ENCODE measurements at regions not wholly inside any gene's neighbourhood (a gene's known extent, or its start where the extent isn't known, plus 50 kb on each side); places are given as distances from the start of the nearest gene placed in this dataset.

- no peaks in the 10 kb centered on the region for H3K36me3 Mint-ChIP-seq (ENCODE audit: low read depth)
- no peaks in the 10 kb centered on the region for H3K9me3 Mint-ChIP-seq (ENCODE audit: low read depth)
- H3K4me1 Mint-ChIP-seq, result no peaks in the 10 kb centered on the region
- CTCF ChIA-PET, result interaction anchor here (1.0 kb wide), 1 partner anchor 119 kb away, joined by 3 read pairs; no protein-coding TSS in a partner anchor
- POLR2A ChIA-PET, result no interaction called here
- no peak overlapping the region for H3K4me3 Mint-ChIP-seq
- DNase-seq (no peak), ATAC-seq (no peak)
- H3K27me3 Mint-ChIP-seq, result peaks cover 6% of the 10 kb centered on the region
- H3K27ac Mint-ChIP-seq, result no peak overlapping the region
- intact Hi-C loops (cut with DNase I, micrococcal nuclease), result no loop called here
These were observed 205.4 kb downstream of the HLX start for GRCh38 chr1:221084681-221085080.

GRCh38 chr1:221085701-221086375 lies 206.6 kb downstream of the HLX start:
- ATAC-seq, result no peak
- H3K4me3 Mint-ChIP-seq, result no peak overlapping the region

GRCh38 chr1:221087919-221088318 lies 208.7 kb downstream of the HLX start:
- no peaks in the 10 kb centered on the region for H3K4me1 Mint-ChIP-seq
- H3K36me3 Mint-ChIP-seq (ENCODE audit: low read depth), result no peaks in the 10 kb centered on the region
- ChIA-PET POLR2A (no interaction called here), CTCF (no interaction called here)
- DNase-seq (no peak), ATAC-seq (no peak)
- no peak overlapping the region for H3K27ac Mint-ChIP-seq
- no peaks in the 10 kb centered on the region for H3K9me3 Mint-ChIP-seq (ENCODE audit: low read depth)
- intact Hi-C loops (cut with DNase I, micrococcal nuclease), result no loop called here
- H3K27me3 Mint-ChIP-seq, result peaks cover 4% of the 10 kb centered on the region
- no peak overlapping the region for H3K4me3 Mint-ChIP-seq

More at GRCh38 chr1:221085701-221086375, 206.6 kb downstream of the HLX start:
- Mint-ChIP-seq H3K27ac (no peak overlapping the region), H3K4me1 (no peaks in the 10 kb centered on the region), H3K36me3 (ENCODE audit: low read depth) (no peaks in the 10 kb centered on the region), H3K27me3 (peaks cover 6% of the 10 kb centered on the region), H3K9me3 (ENCODE audit: low read depth) (no peaks in the 10 kb centered on the region)
- intact Hi-C loops (cut with DNase I, micrococcal nuclease), result no loop called here
- DNase-seq, result no peak
- ChIA-PET POLR2A (no interaction called here), CTCF (no interaction called here)

GRCh38 chr1:221089273-221089672 lies 210.0 kb downstream of the HLX start:
- H3K4me1 Mint-ChIP-seq, result no peaks in the 10 kb centered on the region
- intact Hi-C loops (cut with DNase I, micrococcal nuclease), result no loop called here
- ChIA-PET CTCF (no interaction called here), POLR2A (no interaction called here)
- DNase-seq (no peak), ATAC-seq (no peak)
- no peak overlapping the region for H3K4me3 Mint-ChIP-seq
- no peak overlapping the region for H3K27ac Mint-ChIP-seq
- no peaks in the 10 kb centered on the region for H3K9me3 Mint-ChIP-seq (ENCODE audit: low read depth)
- no peaks in the 10 kb centered on the region for H3K36me3 Mint-ChIP-seq (ENCODE audit: low read depth)
- no peaks in the 10 kb centered on the region for H3K27me3 Mint-ChIP-seq

GRCh38 chr1:221089803-221090202 lies 210.6 kb downstream of the HLX start:
- ChIA-PET POLR2A (no interaction called here), CTCF (no interaction called here)
- DNase-seq, result no peak
- no peaks in the 10 kb centered on the region for H3K36me3 Mint-ChIP-seq (ENCODE audit: low read depth)
- H3K4me3 Mint-ChIP-seq, result no peak overlapping the region
- ATAC-seq, result no peak
- no peaks in the 10 kb centered on the region for H3K27me3 Mint-ChIP-seq
- no peaks in the 10 kb centered on the region for H3K9me3 Mint-ChIP-seq (ENCODE audit: low read depth)
- no peaks in the 10 kb centered on the region for H3K4me1 Mint-ChIP-seq
- H3K27ac Mint-ChIP-seq, result no peak overlapping the region
- intact Hi-C loops (cut with DNase I, micrococcal nuclease), result no loop called here

GRCh38 chr1:221093903-221094791 lies 214.9 kb downstream of the HLX start:
- Mint-ChIP-seq H3K9me3 (ENCODE audit: low read depth) (no peaks in the 10 kb centered on the region), H3K4me1 (no peaks in the 10 kb centered on the region), H3K36me3 (ENCODE audit: low read depth) (no peaks in the 10 kb centered on the region), H3K4me3 (no peak overlapping the region), H3K27me3 (peaks cover 2% of the 10 kb centered on the region), H3K27ac (no peak overlapping the region)
- DNase-seq (no peak), ATAC-seq (no peak)
- POLR2A ChIA-PET, result no interaction called here
- intact Hi-C loops (cut with DNase I, micrococcal nuclease), result no loop called here
- CTCF ChIA-PET, result no interaction called here

GRCh38 chr1:221097479-221098281 lies 218.4 kb downstream of the HLX start:
- DNase-seq (no peak), ATAC-seq (no peak)
- Mint-ChIP-seq H3K4me1 (peaks cover 3% of the 10 kb centered on the region), H3K36me3 (ENCODE audit: low read depth) (no peaks in the 10 kb centered on the region), H3K4me3 (no peak overlapping the region), H3K27me3 (peaks cover 5% of the 10 kb centered on the region), H3K9me3 (ENCODE audit: low read depth) (peaks cover 4% of the 10 kb centered on the region), H3K27ac (no peak overlapping the region)
- ChIA-PET CTCF (no interaction called here), POLR2A (interaction anchor here (0.6 kb wide), 1 partner anchor 23 kb away, joined by 7 read pairs; no protein-coding TSS in a partner anchor)
- intact Hi-C loops (cut with DNase I, micrococcal nuclease), result no loop called here

- Mint-ChIP-seq H3K4me1 (peaks cover 3% of the 10 kb centered on the region), H3K36me3 (ENCODE audit: low read depth) (no peaks in the 10 kb centered on the region), H3K4me3 (no peak overlapping the region), H3K27me3 (peaks cover 5% of the 10 kb centered on the region), H3K27ac (no peak overlapping the region), H3K9me3 (ENCODE audit: low read depth) (peaks cover 6% of the 10 kb centered on the region)
- intact Hi-C loops (cut with DNase I, micrococcal nuclease), result no loop called here
- CTCF ChIA-PET, result interaction anchor here (0.6 kb wide), 1 partner anchor 78 kb away, joined by 4 read pairs; no protein-coding TSS in a partner anchor
- ATAC-seq, result no peak
- POLR2A ChIA-PET, result no interaction called here
- no peak for DNase-seq
These were observed 219.5 kb downstream of the HLX start for GRCh38 chr1:221098471-221099405.

GRCh38 chr1:221099747-221100595 lies 220.7 kb downstream of the HLX start:
- Mint-ChIP-seq H3K27me3 (peaks cover 5% of the 10 kb centered on the region), H3K27ac (no peak overlapping the region), H3K9me3 (ENCODE audit: low read depth) (peaks cover 7% of the 10 kb centered on the region), H3K36me3 (ENCODE audit: low read depth) (no peaks in the 10 kb centered on the region), H3K4me1 (peaks cover 3% of the 10 kb centered on the region), H3K4me3 (no peak overlapping the region)
- ChIA-PET POLR2A (no interaction called here), CTCF (no interaction called here)
- DNase-seq, result peak; percentile 5
- intact Hi-C loops (cut with DNase I, micrococcal nuclease), result no loop called here
- ATAC-seq, result no peak

- H3K27ac Mint-ChIP-seq, result no peak overlapping the region
- peaks cover 7% of the 10 kb centered on the region for H3K9me3 Mint-ChIP-seq (ENCODE audit: low read depth)
- POLR2A ChIA-PET, result no interaction called here
- DNase-seq (no peak), ATAC-seq (no peak)
- intact Hi-C loops (cut with DNase I, micrococcal nuclease), result no loop called here
- no peak overlapping the region for H3K4me3 Mint-ChIP-seq
- H3K27me3 Mint-ChIP-seq, result peaks cover 5% of the 10 kb centered on the region
- H3K36me3 Mint-ChIP-seq (ENCODE audit: low read depth), result no peaks in the 10 kb centered on the region
- CTCF ChIA-PET, result no interaction called here
- H3K4me1 Mint-ChIP-seq, result peaks cover 3% of the 10 kb centered on the region
These were observed 221.4 kb downstream of the HLX start for GRCh38 chr1:221100611-221101010.
